Superior temporal gyrus (tissue), 1 donor: ENCODE measurements at regions not wholly inside any gene's neighbourhood (a gene's known extent, or its start where the extent isn't known, plus 50 kb on each side); places are given as distances from the start of the nearest gene placed in this dataset.

Source experiments
- DNase-seq: peaks from one replicate; pipeline ENCODE4 v3.0.0-alpha.2; 2016; ENCODE audit errors: extremely low spot score

DNA sequence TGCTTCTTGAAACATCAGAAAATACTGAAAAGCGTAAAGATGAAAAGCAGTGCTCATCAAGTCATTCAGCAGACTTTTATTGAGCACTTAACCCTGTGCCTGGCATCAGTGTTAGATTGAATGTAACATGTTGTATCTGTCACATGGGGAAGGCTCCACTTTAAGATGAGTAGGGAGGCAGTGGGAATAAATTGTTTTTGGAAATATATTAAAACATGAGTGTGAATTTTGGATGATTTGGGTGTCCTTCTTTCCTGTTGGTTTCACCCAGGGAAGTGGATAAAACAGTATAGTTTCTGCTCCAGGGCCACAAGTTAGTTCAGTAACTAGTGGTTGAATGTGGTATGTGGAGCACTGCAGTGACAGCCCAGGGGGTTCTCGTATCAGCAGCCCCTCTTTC, 301.4 kb upstream of the TPM1 start:
- DNase-seq: peak; percentile 68

DNA sequence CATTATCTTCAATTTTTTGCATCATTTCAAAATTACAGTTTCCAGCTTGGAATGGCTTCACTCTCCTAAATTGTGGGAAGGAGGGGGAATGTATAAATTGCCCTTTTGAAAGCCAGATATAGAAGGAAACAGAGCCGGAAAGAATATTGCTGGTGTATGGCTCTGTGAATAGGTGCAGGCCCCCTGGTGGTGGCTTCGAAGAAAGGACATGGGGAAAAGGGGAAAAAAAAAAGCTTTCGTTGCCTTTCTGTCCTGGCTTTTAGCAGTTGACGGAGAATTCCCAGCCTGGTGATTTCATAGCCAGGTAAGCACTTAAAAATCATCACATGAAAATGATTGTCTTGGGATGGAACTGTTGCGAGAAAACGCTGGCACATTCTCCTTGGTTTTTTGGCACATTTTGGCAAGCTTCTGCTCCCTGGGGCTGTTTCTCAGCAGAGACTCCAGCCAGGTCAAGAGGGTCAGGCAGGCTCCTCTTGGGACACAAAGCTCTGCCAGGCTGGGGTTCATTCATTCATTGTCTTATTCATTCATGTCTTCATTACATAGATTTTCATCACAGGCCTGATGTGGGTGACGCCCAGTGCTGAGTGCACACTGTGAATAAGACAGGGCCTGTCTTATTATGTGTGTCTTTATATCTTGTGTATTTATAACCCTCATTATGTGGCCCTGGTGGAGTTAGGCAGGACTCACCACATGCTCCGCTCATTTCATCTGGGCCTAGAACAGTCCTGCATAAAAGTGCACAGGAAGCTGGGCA, 300.0 kb upstream of the TPM1 start:
- DNase-seq: peak; percentile 92

DNA sequence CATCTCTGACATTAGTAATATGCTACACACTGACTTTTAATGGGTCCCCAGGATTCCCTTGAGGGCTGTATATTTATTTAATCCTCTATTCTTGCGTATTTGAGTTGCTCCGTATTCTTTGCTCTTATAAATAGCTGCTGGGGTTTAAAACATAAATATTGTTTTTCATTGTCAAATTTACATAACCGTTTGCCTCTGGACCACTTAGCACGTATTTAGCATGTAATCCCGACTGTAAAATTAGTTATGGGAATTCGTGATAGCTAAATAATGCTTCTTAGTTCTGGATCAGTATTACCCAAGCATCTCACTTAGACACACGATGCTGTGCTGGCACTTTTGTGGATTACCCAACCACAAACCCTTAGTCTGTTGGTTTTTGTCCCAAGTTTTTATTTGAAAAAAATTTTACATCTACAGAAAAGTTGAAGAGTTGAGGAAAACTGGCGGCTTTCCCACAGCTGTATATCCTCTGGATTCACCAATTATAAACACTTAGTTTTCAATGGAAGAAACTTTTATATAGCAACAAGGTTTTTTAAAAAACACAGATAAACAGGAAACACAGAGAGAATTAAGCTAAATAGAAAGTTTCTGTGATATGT, 296.8 kb upstream of the TPM1 start:
- DNase-seq: peak; percentile 36

DNA sequence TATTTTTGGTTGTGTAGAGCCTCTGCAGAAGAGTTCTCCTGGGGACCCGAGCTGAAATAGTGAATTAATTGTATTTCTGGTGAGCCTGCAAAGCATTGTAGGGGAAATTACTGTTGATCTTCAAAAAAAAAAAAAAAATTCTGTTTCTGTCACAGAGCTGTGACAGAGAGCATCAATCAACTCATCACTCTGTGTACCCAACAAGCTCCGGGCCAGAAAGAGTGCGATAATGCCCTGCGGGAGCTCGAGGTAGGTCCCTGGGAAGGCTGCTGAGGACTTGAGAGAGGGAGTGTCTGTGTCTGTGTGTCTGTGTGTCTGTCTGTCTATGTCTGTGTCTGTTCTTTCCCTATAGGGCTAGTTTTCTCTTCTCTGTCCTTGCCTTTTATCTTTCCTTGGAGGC, 294.4 kb upstream of the TPM1 start:
- DNase-seq: peak; percentile 50

DNA sequence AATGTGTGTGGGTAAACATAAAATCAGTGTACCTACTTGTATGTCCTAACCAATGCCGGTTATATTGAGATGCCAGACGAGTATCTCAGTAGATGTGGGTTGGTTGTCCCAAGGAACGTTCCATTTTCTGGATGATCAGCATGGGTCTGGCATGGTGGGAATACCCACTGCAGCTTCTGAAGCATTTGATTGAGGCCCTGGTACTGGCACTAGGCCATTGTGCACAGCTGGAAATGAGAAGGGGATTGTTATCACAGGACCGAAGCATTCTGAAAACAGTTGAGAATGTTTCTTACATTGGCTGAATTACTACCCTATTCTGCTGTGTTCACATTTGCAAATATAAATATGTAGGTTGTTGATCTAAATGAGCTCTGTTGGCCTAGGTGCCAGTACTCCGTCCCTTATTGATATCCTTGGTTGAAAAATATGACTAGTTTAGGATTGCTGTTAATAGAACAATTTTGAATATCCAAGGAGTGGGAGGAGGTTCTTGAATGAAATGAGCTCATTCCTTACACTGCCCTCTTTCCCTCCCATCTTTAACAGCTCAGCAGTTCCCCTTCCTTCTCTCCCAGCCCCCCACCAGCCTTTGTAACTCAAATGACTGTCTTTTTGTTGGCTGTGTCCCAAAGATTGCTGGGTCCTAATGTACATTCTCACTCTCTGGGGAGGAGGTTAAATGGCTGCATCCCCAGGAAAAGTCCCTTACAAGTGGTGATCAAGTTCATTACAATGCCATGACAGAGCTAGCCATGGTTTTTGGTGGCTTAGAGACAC, 293.3 kb upstream of the TPM1 start:
- DNase-seq: peak; percentile 91

DNA sequence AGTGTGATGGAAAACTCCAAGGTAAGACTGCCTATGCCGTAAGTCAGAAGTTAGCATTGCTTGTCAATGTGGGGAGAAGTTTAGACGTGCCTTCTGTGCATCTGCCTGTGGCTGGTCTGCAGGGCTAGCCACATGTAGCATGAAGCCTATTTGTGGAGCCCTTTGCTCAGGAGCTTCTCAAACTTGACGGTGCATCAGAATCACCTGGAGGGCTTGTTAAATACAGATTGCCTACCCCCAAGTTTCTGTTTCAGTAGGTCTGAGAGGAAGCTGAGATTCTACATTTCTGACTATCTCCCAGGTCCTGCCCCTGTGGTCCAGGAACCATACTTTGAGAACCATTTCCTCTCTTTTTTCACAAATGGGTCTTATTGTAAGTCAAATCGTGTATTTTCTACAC, 292.1 kb upstream of the TPM1 start:
- DNase-seq: peak; percentile 20

DNA sequence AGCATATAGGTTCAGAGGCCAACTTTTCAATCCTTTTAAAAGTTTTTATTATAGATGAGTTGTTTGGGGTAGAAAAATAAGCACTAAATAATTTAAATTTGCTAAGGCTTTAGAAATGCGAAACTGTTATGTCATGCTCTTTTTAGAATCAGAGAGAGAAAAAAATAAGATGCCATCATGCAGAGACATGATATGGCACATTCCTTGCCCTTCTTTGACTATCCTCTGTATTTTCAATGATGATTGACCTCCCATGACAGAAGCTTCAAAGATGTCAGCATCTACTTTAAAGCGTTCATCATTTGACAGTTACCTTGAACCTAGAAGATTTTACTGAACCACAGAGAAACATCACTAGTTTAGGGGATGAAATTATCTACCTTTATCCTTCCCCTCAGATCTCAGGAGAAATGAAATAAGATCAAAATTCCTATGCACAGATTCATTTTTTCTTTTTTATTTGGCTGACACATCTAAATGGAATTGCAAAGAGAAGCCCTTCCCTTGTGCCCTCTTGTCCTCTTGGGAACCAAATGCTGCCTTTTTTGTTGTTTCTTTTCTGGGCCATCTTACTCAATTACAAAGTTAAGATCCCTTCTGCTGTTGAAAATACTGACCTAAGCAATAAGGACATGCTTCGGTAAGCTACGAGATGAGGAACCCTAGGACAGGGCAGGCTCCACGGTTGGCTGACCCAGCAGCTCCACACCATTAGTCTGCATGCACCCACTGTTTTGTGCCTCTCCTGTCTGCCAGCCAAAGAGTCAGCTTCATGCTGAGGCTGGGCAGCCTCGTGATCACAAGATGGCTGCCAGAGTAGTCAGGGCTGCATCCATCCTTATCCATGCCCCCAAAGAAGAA, 289.7 kb upstream of the TPM1 start:
- no peak for DNase-seq

DNA sequence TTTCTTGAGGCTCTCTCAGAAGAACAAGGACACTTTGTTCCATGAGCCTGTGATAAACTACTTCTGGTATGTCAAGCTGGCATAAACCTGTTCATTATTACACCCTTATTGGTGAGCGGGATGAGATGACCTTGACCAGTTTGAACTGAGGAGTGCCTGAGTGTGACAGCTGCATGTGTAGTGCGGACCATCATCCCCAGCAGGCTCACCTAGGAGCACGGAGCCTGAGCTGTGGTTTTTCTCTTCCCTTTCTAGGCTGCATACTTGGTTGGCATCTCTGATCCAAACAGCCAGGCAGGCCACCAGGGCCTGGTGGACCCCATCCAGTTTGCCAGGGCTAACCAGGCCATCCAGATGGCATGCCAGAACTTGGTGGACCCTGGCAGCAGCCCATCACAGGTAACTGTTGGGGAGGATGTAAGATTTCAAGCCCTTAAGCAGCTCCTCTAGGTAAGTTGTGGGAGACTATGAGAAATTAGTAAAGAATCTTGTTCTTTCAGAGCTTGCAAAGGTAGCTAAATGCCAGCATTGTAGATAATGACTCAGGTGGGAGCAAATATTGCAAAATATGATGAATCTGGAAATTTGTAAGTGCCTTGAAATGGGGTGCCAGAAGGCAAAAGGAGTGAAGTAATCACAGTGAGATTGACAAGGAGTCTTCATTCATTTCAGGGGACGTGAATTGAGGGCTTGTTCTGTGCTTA, 288.9 kb upstream of the TPM1 start:
- DNase-seq: no peak

DNA sequence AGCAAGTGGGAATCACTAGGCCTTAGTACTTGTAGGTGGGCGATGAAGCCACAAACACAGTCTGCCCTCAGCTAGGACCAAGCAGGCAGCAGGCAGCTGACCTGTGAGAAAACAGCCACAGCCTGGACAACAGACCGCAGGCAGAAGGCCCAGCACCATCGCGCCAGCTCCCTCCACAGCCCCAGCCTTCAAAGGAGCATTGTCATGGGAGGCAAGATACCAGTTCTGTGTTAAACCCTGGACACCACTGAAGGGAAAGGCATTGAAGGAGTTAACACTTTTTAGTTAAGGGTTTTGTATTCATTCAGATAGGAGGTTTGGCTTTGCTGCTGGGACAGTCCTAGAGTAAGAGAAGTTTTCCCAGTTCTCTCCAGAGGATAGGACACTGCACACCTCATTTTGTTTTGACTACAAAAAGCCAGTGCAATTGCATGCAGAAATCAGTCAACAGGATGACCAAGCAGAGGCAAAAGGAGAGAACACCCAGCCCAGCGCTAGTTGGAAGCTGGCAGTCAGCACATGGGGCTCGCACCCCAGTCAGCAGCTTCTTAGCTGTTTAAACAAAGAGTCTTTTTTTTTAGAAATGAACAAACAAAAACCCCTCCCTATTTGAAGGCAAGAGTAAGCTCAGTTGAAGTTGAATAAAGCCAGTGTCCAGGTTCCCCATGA, 286.1 kb upstream of the TPM1 start:
- DNase-seq: peak; percentile 68

DNA sequence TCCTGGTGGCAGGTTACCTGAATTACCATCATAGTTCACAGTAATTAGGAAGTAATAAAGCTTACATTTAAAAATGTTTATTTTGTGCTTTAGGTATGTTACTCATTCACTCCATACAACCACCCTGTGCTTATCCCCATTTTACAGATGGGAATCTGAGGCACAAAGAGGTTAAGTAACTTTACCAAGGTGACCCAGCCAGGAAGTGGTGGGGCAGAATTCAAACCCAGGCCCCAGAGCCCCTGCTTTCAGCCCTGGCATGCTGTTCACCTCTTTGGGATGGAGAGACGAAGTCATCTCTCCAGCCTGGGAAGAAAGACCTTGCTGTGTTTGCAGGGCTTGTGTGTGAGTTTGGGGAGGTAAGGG, 285.6 kb upstream of the TPM1 start:
- DNase-seq: no peak

DNA sequence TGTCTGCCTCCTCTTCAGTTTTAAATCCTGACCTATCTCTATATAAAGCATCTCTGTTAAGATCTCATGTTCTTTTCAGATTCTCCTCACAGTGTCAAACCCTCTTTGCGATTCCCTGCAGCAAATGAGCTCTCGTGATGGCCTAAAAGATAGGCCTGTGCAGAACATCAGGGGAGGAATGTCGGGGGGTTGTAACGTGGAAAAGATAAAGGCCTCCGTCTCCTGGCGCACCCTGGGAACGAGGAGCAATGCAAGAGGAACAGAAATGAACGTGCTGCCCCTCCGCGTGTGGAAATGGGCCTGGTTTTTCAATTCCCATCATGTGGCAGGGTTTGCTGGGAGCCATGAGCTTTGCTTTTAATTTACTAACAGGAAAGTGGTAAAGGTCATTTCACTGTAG, 285.0 kb upstream of the TPM1 start:
- DNase-seq: no peak

DNA sequence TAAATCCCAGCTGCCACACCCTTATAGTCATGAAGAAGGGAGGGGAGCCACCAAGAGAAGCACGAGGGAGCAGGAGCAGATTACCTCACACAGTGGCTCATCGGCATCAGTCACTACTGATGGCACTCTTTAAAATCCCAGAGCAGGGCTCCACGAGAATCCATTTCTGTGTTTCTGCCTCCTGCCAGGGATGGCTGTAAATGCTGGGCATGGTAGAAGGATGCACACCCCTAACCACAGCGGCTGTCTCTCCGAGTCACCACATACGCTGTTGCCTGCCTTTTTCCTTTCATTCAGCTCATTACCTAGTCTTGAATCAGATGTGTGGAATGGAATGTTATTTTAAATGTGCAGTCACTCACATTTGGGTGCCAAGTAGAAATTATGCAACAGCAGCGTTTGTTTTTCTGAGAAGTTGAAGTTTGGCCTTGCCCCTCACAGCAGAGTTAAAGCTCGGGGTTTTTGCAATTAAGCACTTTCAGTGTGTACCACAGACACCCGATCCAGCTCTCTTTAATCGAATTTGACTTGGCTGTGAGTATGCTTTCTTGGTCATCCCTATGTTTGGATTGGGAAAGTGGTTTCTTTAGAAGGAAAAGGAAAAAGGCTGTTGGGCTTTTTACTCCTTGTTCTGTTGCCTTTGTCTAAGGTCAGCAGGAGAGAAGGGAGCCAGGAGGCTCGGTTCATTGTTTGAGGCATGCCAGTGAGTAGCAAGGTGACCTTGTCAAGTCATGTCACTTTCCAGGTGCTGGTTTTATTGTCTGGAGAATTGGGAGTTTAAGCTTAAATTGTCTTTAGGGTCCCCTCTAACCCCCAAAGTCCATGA, 284.2 kb upstream of the TPM1 start:
- peak; percentile 72 for DNase-seq

DNA sequence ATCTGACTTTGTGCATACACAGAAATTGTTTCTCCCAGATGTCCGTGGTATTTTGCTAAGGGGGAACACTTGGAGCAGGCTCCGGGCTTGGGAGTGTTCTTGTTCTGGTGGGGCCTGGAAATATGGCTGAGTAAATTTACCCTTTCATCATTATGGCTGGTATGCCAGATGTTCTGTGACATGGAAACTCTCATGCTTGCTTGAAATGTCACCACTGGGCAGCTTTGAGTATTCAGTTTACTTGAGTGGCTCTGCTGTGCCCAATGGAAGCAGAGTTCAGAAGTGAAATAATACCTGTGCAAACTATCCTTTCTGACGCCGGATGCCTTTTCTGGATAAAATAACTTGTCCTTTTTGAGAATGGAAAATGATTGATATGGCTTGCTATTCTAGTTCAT, 283.6 kb upstream of the TPM1 start:
- DNase-seq: peak; percentile 22

DNA sequence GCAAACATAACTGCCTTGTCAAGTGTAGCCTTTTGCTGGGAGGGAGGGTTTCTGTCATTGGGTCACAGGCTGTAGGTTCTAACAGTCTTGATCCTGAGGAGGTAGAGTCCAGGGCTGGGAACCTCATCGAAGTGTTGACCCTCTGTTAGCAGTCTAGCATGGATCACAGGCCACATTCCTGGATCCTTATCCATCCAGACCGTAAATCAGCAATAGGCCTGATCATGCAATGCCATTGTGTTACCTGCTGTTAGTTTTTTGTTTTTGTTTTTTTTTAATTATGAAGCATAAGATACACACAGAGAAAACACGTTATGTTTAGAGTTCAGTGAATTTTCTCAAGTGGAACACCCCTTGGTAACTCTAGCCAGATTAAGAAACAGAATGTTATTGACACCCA, 282.0 kb upstream of the TPM1 start:
- DNase-seq: no peak

DNA sequence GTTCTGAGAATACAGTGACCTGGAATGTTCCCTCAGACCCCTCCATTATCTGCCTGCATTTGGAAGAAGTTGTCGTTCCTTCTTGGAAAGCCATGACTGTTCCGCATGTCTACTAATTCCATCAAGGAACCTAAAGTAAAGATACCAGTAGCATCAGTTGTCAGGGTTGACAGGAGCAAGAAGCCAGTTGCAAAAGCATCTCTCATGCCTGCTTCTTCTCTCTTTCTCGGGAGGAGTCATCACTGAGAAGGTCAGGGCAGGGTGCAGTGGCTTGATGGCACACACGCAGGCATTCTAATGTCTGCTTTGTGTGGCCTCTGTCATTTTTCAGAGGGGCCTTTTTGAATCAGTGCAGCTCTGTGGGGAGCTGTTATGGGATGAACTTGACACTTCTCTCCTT, 276.6 kb upstream of the TPM1 start:
- no peak for DNase-seq

DNA sequence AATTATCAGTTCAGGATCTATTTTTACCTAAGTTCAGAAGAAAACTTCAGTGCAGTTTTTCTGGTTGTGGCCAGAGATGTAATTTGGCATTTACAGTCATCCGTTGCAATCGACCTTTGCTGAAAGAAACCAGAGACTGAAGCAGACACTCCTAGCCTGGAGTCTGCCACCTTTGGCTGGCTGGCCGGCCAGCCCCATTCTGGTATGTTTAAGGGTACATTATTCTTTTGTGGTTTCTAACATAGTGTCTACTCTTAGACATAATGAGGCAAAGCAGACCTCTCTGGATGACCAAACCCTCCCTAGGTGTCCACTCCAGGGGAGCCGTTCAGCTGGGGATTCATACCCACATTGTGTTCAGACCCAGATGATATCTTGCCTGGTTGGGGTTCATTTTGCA, 275.9 kb upstream of the TPM1 start:
- DNase-seq: no peak

DNA sequence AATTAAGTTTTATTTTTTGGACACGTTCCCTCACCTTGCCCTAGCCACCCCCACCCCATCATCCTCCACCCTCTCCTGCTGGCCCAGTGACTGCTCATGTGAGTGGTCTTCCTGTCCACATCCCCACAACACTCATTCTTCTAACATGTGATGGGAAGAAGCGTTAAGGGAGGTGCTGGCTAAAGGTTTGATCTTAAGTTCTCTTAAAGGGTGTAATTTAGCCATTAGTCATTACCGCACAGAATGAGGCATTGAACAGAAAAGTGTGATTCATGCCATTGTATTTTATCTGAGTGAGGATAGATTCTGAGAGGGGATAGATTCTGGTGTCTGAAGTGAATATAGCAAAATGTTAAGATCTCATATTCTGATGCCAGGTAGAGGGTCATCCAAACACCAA, 272.9 kb upstream of the TPM1 start:
- no peak for DNase-seq

DNA sequence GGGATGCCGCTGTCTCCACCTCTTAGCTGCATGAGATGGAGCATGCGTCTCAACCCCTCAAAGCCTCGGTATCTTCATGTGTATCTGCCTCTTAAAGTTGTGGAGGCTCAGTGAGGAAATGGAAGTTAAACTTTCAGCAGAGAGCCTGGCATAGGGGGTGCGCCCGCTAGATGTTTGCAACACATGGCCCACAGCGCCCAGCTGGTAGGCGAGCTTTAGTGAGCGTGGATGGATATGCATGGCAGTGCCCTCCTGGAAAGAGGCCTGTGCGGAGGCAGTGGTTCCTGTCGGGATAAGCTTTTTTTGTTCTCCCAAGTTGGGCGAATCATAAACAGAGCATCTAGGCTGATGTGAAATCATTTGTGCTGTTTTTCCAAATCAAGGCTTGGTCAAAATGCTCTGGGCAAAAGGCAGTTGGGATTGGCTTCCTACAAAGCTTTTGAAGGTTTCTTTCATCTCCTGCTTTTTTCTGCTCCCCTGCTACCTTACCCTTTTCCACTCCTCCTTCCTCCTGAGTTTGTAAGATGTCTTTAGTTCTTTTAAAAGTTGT, 272.4 kb upstream of the TPM1 start:
- DNase-seq: peak; percentile 40

DNA sequence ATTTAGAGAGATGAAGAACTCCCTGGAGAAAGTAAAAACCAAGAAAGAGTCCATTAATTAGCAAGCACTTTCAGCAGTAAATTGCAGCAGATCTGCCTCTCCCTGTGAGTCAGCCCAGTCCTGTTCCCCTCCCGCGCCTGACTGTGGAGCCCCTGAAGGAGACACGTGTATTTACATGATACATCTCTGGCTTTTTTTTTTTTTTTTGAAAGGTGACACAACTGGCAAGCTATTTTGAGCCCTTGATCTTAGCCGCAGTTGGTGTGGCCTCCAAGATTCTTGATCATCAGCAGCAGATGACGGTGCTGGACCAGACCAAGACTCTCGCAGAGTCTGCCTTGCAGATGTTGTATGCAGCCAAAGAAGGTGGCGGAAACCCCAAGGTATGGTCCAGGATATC, 271.8 kb upstream of the TPM1 start:
- DNase-seq: peak; percentile 24

DNA sequence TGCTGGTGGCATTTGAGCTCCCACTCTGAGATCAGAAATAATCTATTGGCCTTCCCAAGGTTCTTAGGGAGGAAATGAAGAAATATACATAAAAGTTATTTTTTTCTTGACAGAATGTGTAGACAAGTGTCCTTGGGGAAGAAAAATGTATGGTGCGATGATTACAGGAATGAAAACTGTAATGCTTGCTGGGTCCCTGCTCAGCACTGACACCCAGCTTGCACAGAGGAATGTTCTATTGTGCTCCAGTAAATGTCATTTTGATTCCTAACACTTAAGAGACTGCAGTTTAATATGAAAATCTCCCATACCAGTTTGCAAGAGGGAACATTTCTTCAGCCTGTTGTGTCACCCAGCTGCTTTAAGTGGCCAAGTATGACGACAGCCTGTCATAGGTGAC, 271.3 kb upstream of the TPM1 start:
- DNase-seq: peak; percentile 22
